ENCODE measurements at regions not wholly inside any gene's neighbourhood (a gene's known extent, or its start where the extent isn't known, plus 50 kb on each side); places are given as distances from the start of the nearest gene placed in this dataset.

- Histone ChIP-seq H2AFZ (ENCODE audit: insufficient read depth, low read depth, low read length, poor library complexity, severe bottlenecking) (no peak overlapping the region), H3K9me3 (ENCODE audit: control extremely low read depth in 1 of 3, control insufficient read depth in 2 of 3, insufficient read depth in 1 of 3, low read length in 2 of 3) (no peaks in the 10 kb centered on the region), H4K20me1 (ENCODE audit: control insufficient read depth, insufficient read depth, low read length, poor library complexity, severe bottlenecking) (no peaks in the 10 kb centered on the region), H3K36me3 (replicated peaks in 1 of 2; ENCODE audit: control extremely low read depth in 1 of 2, control insufficient read depth in 1 of 2, extremely low read depth in 1 of 2, insufficient read depth in 2 of 2, low read length in 1 of 2) (no peaks in the 10 kb centered on the region), H3K79me2 (ENCODE audit: control insufficient read depth, insufficient read depth, low read length) (no peaks in the 10 kb centered on the region), H3K27ac (ENCODE audit: low read length in 2 of 2) (no peak overlapping the region), H3K4me3 (ENCODE audit: control extremely low read depth in 1 of 5, extremely low read depth in 1 of 5, insufficient read depth in 1 of 5, low read depth in 2 of 5, low read length in 4 of 5) (no peak overlapping the region), H3K27me3 (replicated peaks in 1 of 4; ENCODE audit: control extremely low read depth in 1 of 4, control insufficient read depth in 3 of 4, insufficient read depth in 4 of 4, low read length in 3 of 4) (no peaks in the 10 kb centered on the region), H3K4me2 (replicated peaks; ENCODE audit: low read depth, low read length, poor library complexity, severe bottlenecking) (no peak overlapping the region), H3K4me1 (ENCODE audit: control insufficient read depth in 2 of 2, insufficient read depth in 2 of 2, low read length in 2 of 2) (no peaks in the 10 kb centered on the region), H3K9ac (ENCODE audit: low read length) (no peak overlapping the region)
- H3K27me3 Mint-ChIP-seq = no peaks in the 10 kb centered on the region
- CTCF ChIA-PET = no interaction called here
- no peaks in the 10 kb centered on the region for H3K9me3 Mint-ChIP-seq (ENCODE audit: insufficient read depth)
- POLR2A ChIA-PET = no interaction called here
- H3K4me3 Mint-ChIP-seq = no peak overlapping the region
- TF ChIP-seq EZH2 (IDR thresholded peaks at IDR 0.05; ENCODE audit: borderline replicate concordance, insufficient read depth, low read depth, low read length, poor library complexity, severe bottlenecking) = no peak
- TF ChIP-seq CTCF (IDR thresholded peaks at IDR 0.05) = no peak
- 60% methylated on average over 1 of the region's 4 CpGs for WGBS (ENCODE audit: insufficient coverage)
- H3K4me1 Mint-ChIP-seq = no peaks in the 10 kb centered on the region
- DNase-seq (no peak), ATAC-seq (ENCODE audit: low read depth) (no peak)
- intact Hi-C loops (cut with micrococcal nuclease) = no loop called here
- no peak overlapping the region for H3K27ac Mint-ChIP-seq
Measured at GRCh38 chr12:97821806-97822205, 359.2 kb downstream of the RMST start.

- TF ChIP-seq CTCF (IDR thresholded peaks at IDR 0.05) (no peak), EZH2 (IDR thresholded peaks at IDR 0.05; ENCODE audit: borderline replicate concordance, insufficient read depth, low read depth, low read length, poor library complexity, severe bottlenecking) (no peak)
- ChIA-PET POLR2A (no interaction called here), CTCF (no interaction called here)
- Mint-ChIP-seq H3K4me3 (no peak overlapping the region), H3K9me3 (ENCODE audit: insufficient read depth) (no peaks in the 10 kb centered on the region), H3K4me1 (no peaks in the 10 kb centered on the region), H3K27ac (no peak overlapping the region), H3K27me3 (no peaks in the 10 kb centered on the region)
- 78% methylated on average over 1 of the region's 4 CpGs for WGBS (ENCODE audit: insufficient coverage)
- intact Hi-C loops (cut with micrococcal nuclease) = no loop called here
- H3K36me3 ChIP-seq (replicated peaks in 1 of 2; ENCODE audit: control extremely low read depth in 1 of 2, control insufficient read depth in 1 of 2, extremely low read depth in 1 of 2, insufficient read depth in 2 of 2, low read length in 1 of 2) = no peaks in the 10 kb centered on the region
- no peaks in the 10 kb centered on the region for H3K79me2 ChIP-seq (ENCODE audit: control insufficient read depth, insufficient read depth, low read length)
- no peak for ATAC-seq (ENCODE audit: low read depth)
- no peak overlapping the region for H2AFZ ChIP-seq (ENCODE audit: insufficient read depth, low read depth, low read length, poor library complexity, severe bottlenecking)
- no peaks in the 10 kb centered on the region for H3K4me1 ChIP-seq (ENCODE audit: control insufficient read depth in 2 of 2, insufficient read depth in 2 of 2, low read length in 2 of 2)
- H3K27me3 ChIP-seq (replicated peaks in 1 of 4; ENCODE audit: control extremely low read depth in 1 of 4, control insufficient read depth in 3 of 4, insufficient read depth in 4 of 4, low read length in 3 of 4) = no peaks in the 10 kb centered on the region
- no peak overlapping the region for H3K4me2 ChIP-seq (replicated peaks; ENCODE audit: low read depth, low read length, poor library complexity, severe bottlenecking)
- no peak overlapping the region for H3K27ac ChIP-seq (ENCODE audit: low read length in 2 of 2)
- no peaks in the 10 kb centered on the region for H4K20me1 ChIP-seq (ENCODE audit: control insufficient read depth, insufficient read depth, low read length, poor library complexity, severe bottlenecking)
- H3K4me3 ChIP-seq (ENCODE audit: control extremely low read depth in 1 of 5, extremely low read depth in 1 of 5, insufficient read depth in 1 of 5, low read depth in 2 of 5, low read length in 4 of 5) = no peak overlapping the region
- H3K9ac ChIP-seq (ENCODE audit: low read length) = no peak overlapping the region
- no peak for DNase-seq
- H3K9me3 ChIP-seq (ENCODE audit: control extremely low read depth in 1 of 3, control insufficient read depth in 2 of 3, insufficient read depth in 1 of 3, low read length in 2 of 3) = no peaks in the 10 kb centered on the region
Measured at GRCh38 chr12:97835541-97835940, 372.9 kb downstream of the RMST start.
